Fibroblast of the aortic adventitia (primary cell): ENCODE measurements at regions not wholly inside any gene's neighbourhood (a gene's known extent, or its start where the extent isn't known, plus 50 kb on each side); places are given as distances from the start of the nearest gene placed in this dataset.
A peak's percentile ranks its signal among the peaks of the same experiment; 100 is the strongest.

ENCODE experiments used
- DNase-seq: peaks from one replicate; pipeline ENCODE4 v3.0.0-alpha.2; 2010; ENCODE audit warnings: low read depth
- H3K4me3 ChIP-seq: 2 replicates; pipeline ENCODE4 v1.5.1; 2011; ENCODE audit warnings: low read depth, mild to moderate bottlenecking, control low read depth, low read length, moderate library complexity
- CTCF ChIP-seq: IDR thresholded peaks from 2 replicates; pipeline ENCODE4 v1.5.1; 2011; ENCODE audit warnings: mild to moderate bottlenecking, low read length, control low read depth, inconsistent platforms; ENCODE audit not compliant: insufficient read depth

GRCh38 chr11:104817973-104818372, 80.3 kb downstream of the CASP12 start:
- TF ChIP-seq CTCF = no peak
- H3K4me3 ChIP-seq = no peak overlapping the region
- DNase-seq = no peak

GRCh38 chr11:104813532-104813931, 84.7 kb downstream of the CASP12 start:
- H3K4me3 ChIP-seq = no peak overlapping the region
- no peak for TF ChIP-seq CTCF
- no peak for DNase-seq

GRCh38 chr11:104812103-104812788, 86.0 kb downstream of the CASP12 start:
- H3K4me3 ChIP-seq = no peak overlapping the region
- no peak for TF ChIP-seq CTCF
- no peak for DNase-seq

- no peak for TF ChIP-seq CTCF
- no peak for DNase-seq
- no peak overlapping the region for H3K4me3 ChIP-seq
Measured at GRCh38 chr11:104803776-104804175, 94.5 kb downstream of the CASP12 start.

- no peak overlapping the region for H3K4me3 ChIP-seq
- DNase-seq = no peak
- TF ChIP-seq CTCF = no peak
Measured at GRCh38 chr11:104799251-104799650, 99.0 kb downstream of the CASP12 start.

GRCh38 chr11:104798789-104799188, 99.5 kb downstream of the CASP12 start:
- no peak for TF ChIP-seq CTCF
- DNase-seq = no peak
- peak overlapping the region; percentile 13 for H3K4me3 ChIP-seq

- TF ChIP-seq CTCF = no peak
- DNase-seq = no peak
Measured at GRCh38 chr11:104796301-104796700, 102.0 kb downstream of the CASP12 start.

More at GRCh38 chr11:104796301-104796700, 102.0 kb downstream of the CASP12 start:
- no peak overlapping the region for H3K4me3 ChIP-seq
